GM13977 (cell line): ENCODE measurements at regions not wholly inside any gene's neighbourhood (a gene's known extent, or its start where the extent isn't known, plus 50 kb on each side); places are given as distances from the start of the nearest gene placed in this dataset.

ENCODE experiments used
- DNase-seq: peaks from one replicate; pipeline ENCODE4 v3.0.0; 2012; ENCODE audit warnings: low spot score
- CTCF ChIP-seq: IDR thresholded peaks from 2 replicates; pipeline ENCODE4 v1.5.1; 2012; ENCODE audit warnings: mild to moderate bottlenecking, control low read depth; ENCODE audit not compliant: insufficient read depth; ENCODE audit errors: extremely low read depth, missing control alignments
- in situ Hi-C: fragments of 300-500 bp; cut with MboI; formaldehyde crosslinking; loops from one replicate; pipeline ENCODE4 v1.12.0; 2022; ENCODE audit warnings: low sequenced_read_pairs, low pct_unique_long_range_greater_than_20kb, mixed read lengths, inconsistent platforms; ENCODE audit not compliant: unreplicated experiment

DNA sequence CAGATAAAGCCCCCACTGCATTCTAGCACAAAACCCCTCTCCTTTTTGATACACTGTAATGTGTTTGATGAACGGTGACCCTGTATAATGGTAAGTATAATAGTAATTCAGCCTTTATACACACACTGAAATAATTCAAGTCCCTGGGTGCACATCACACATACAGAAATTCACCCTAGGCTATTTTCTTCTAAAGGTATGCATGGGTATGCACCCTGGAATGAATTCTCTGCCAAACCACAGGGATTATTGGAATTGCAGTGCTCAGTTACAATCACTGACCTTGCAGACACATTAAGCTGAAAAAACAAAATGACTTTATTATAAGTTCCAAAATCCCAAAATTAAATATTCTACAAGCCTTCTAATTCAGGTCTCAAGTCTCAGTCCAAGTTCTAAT lies 245.9 kb upstream of the FAT3 start:
- in situ Hi-C loops: no loop called here
- no peak for DNase-seq
- TF ChIP-seq CTCF: no peak

DNA sequence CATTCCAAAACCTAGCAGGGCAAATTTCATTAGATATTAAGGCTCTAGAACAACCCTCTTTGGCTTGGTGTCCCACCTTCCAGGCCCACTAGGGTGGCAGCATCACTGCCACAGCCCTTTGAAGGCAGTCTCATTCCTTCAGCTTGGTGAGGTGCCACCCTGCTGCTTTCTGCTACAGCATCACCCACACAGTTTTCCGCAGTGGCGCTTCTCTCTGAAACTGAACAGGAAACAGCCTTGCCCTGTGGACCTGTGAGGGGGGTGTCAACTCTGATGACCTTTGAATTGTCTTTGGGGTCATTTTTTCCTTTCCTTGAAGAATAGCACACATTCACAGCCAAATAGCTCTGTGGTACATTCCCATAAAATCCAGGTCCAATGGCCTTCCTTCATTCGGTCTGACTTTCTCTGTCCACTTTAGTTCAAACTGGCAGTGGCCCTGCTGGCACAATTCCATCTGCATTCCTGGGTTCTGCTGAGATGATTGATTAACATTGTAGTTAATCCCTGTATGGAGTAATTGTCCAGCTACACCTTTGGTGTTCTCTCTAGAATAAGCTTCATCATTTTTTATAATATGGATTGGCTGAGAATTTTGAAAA lies 251.9 kb upstream of the FAT3 start:
- DNase-seq: no peak
- TF ChIP-seq CTCF: no peak
- in situ Hi-C loops: no loop called here

- DNase-seq: no peak
- in situ Hi-C loops: no loop called here
- no peak for TF ChIP-seq CTCF
Observed at GRCh38 chr11:91970624-91971023, 254.0 kb upstream of the FAT3 start.

- in situ Hi-C loops: no loop called here
- DNase-seq: no peak
- TF ChIP-seq CTCF: no peak
Observed at GRCh38 chr11:91969486-91969885, 255.1 kb upstream of the FAT3 start.

DNA sequence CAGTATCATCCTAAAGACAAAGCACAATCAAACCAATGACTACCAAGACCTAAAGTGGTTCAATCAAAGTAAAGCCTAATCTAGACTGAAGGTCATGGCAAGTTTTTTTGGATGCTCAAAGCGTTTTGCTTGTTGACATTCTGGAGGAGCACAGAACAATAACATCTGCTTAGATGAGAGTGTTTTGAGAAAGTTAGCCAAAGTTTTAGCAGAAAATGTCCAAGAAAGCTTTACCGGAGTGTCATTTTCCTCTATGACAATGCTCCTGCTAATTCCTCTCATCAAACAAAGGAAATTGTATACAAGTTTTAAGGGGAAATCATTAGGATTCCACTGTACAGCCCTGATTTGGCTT lies 256.9 kb upstream of the FAT3 start:
- DNase-seq: no peak
- in situ Hi-C loops: no loop called here
- no peak for TF ChIP-seq CTCF

GRCh38 chr11:91967026-91967690 lies 257.5 kb upstream of the FAT3 start:
- no peak for DNase-seq
- no peak for TF ChIP-seq CTCF
- in situ Hi-C loops: no loop called here
